H9 (cell line): ENCODE measurements at regions not wholly inside any gene's neighbourhood (a gene's known extent, or its start where the extent isn't known, plus 50 kb on each side); places are given as distances from the start of the nearest gene placed in this dataset.

Source experiments
- DNase-seq: peaks from one replicate; pipeline ENCODE4 v3.0.0-alpha.2; 2017
- H2AFZ ChIP-seq: one replicate; pipeline ENCODE4 v1.6.1; 2013; ENCODE audit warnings: mild to moderate bottlenecking, low read length, control low read depth, moderate library complexity
- H2AK5ac ChIP-seq: 2 replicates; pipeline ENCODE4 v1.6.1; 2013; ENCODE audit warnings: low read length, control low read depth, mixed read lengths; ENCODE audit not compliant: insufficient read length
- H2BK120ac ChIP-seq: one replicate; pipeline ENCODE4 v1.6.1; 2013; ENCODE audit warnings: low read depth, mild to moderate bottlenecking, low read length, control low read depth, inconsistent platforms; ENCODE audit not compliant: poor library complexity, severe bottlenecking
- H2BK12ac ChIP-seq: 2 replicates; pipeline ENCODE4 v1.6.1; 2013; ENCODE audit warnings: low read length, control low read depth, mixed read lengths, low read depth; ENCODE audit not compliant: insufficient read length
- H2BK15ac ChIP-seq: 2 replicates; pipeline ENCODE4 v1.6.1; 2013; ENCODE audit warnings: low read depth, low read length, control low read depth
- H2BK20ac ChIP-seq: one replicate; pipeline ENCODE4 v1.6.1; 2013; ENCODE audit warnings: low read depth, mild to moderate bottlenecking, low read length, control low read depth, inconsistent platforms; ENCODE audit not compliant: poor library complexity, severe bottlenecking
- H2BK5ac ChIP-seq: 2 replicates; pipeline ENCODE4 v1.6.1; 2013; ENCODE audit warnings: low read length, control low read depth, mixed read lengths; ENCODE audit not compliant: insufficient read length
- H3K14ac ChIP-seq: 2 replicates; pipeline ENCODE4 v1.6.1; 2013; ENCODE audit warnings: low read length, control low read depth; ENCODE audit not compliant: insufficient read depth
- H3K18ac ChIP-seq: 2 replicates; pipeline ENCODE4 v1.6.1; 2013; ENCODE audit warnings: low read depth, mild to moderate bottlenecking, mixed read lengths, low read length, control low read depth; ENCODE audit not compliant: insufficient read length
- H3K23ac ChIP-seq: 2 replicates; pipeline ENCODE4 v1.6.1; 2013; ENCODE audit warnings: low read length, control low read depth, mixed read lengths, low read depth; ENCODE audit not compliant: insufficient read length
- H3K23me2 ChIP-seq: 2 replicates; pipeline ENCODE4 v1.6.1; 2013; ENCODE audit warnings: low read depth, mild to moderate bottlenecking, mixed read lengths, low read length, control low read depth; ENCODE audit not compliant: insufficient read length, poor library complexity, severe bottlenecking
- H3K27ac ChIP-seq: 2 replicates; pipeline ENCODE4 v1.5.1; 2013; ENCODE audit warnings: low read length, control low read depth, mixed read lengths, low read depth; ENCODE audit not compliant: insufficient read length
- H3K27me3 ChIP-seq: 2 replicates; pipeline ENCODE4 v1.6.1; 2013; ENCODE audit warnings: low read length, control low read depth, inconsistent platforms; ENCODE audit not compliant: insufficient read depth
- H3K4ac ChIP-seq: 2 replicates; pipeline ENCODE4 v1.6.1; 2013; ENCODE audit warnings: low read depth, mild to moderate bottlenecking, control low read depth, inconsistent platforms, low read length, moderate library complexity
- H3K4me1 ChIP-seq: 2 replicates; pipeline ENCODE4 v1.6.1; 2013; ENCODE audit warnings: low read length, control low read depth, inconsistent platforms; ENCODE audit not compliant: insufficient read depth
- H3K4me2 ChIP-seq: 2 replicates; pipeline ENCODE4 v1.6.1; 2013; ENCODE audit warnings: low read length, control low read depth, mixed read lengths; ENCODE audit not compliant: insufficient read length, insufficient read depth
- H3K56ac ChIP-seq: 2 replicates; pipeline ENCODE4 v1.6.1; 2013; ENCODE audit warnings: low read depth, mild to moderate bottlenecking, mixed read lengths, low read length, control low read depth; ENCODE audit not compliant: insufficient read length
- H3K79me1 ChIP-seq: 2 replicates; pipeline ENCODE4 v1.6.1; 2013; ENCODE audit warnings: low read depth, mild to moderate bottlenecking, moderate library complexity, low read length, control low read depth, inconsistent platforms; ENCODE audit not compliant: insufficient read depth, poor library complexity, severe bottlenecking
- H3K79me2 ChIP-seq: 2 replicates; pipeline ENCODE4 v1.6.1; 2013; ENCODE audit warnings: low read length, control low read depth, inconsistent platforms; ENCODE audit not compliant: insufficient read depth
- H3K9ac ChIP-seq: 2 replicates; pipeline ENCODE4 v1.6.1; 2013; ENCODE audit warnings: low read length, control low read depth, mixed read lengths; ENCODE audit not compliant: insufficient read length; ENCODE audit errors: extremely low read depth
- H3K9me3 ChIP-seq: one replicate; pipeline ENCODE4 v1.6.1; 2013; ENCODE audit warnings: low read depth, low read length, inconsistent platforms; ENCODE audit not compliant: control insufficient read depth
- H3T11ph ChIP-seq: one replicate; pipeline ENCODE4 v1.6.1; 2013; ENCODE audit warnings: mild to moderate bottlenecking, low read length, control low read depth, inconsistent platforms
- H4K20me1 ChIP-seq: one replicate; pipeline ENCODE4 v1.6.1; 2013; ENCODE audit not compliant: control insufficient read depth, insufficient read length, insufficient read depth
- H4K5ac ChIP-seq: 2 replicates; pipeline ENCODE4 v1.6.1; 2013; ENCODE audit warnings: low read depth, mild to moderate bottlenecking, mixed read lengths, low read length, control low read depth; ENCODE audit not compliant: insufficient read length
- H4K8ac ChIP-seq: replicated peaks from 2 replicates; pipeline ENCODE4 v1.6.1; 2013; ENCODE audit warnings: low read length, control low read depth, mixed read lengths, low read depth; ENCODE audit not compliant: insufficient read length
- H4K91ac ChIP-seq: 2 replicates; pipeline ENCODE4 v1.6.1; 2013; ENCODE audit warnings: low read depth, mild to moderate bottlenecking, moderate library complexity, mixed read lengths, low read length, control low read depth; ENCODE audit not compliant: insufficient read length
- H3K27ac Mint-ChIP-seq, 3 experiments: 2 replicates in 2 of 3; 3 replicates in 1 of 3; pipeline ENCODE4 v1.8.0; 2020 to 2021; ENCODE audit warnings: mixed read lengths in 3 of 3, mild to moderate bottlenecking in 1 of 3, moderate library complexity in 1 of 3
- H3K27me3 Mint-ChIP-seq: 2 replicates; pipeline ENCODE4 v1.8.0; 2021; ENCODE audit warnings: low read depth, mild to moderate bottlenecking, moderate library complexity, mixed read lengths
- H3K36me3 Mint-ChIP-seq, 3 experiments: 2 replicates in 2 of 3; 3 replicates in 1 of 3; pipeline ENCODE4 v1.8.0; 2020 to 2021; ENCODE audit warnings: low read depth in 3 of 3, mixed read lengths in 3 of 3; ENCODE audit not compliant: insufficient read depth in 1 of 3
- H3K4me1 Mint-ChIP-seq, 2 experiments: 2 replicates each; pipeline ENCODE4 v1.8.0; 2020; ENCODE audit warnings: mixed read lengths in 2 of 2
- H3K4me3 Mint-ChIP-seq, 2 experiments: 2 replicates in 1 of 2; 3 replicates in 1 of 2; pipeline ENCODE4 v1.8.0; 2020 to 2021; ENCODE audit warnings: mild to moderate bottlenecking in 2 of 2, mixed read lengths in 2 of 2, moderate library complexity in 1 of 2
- H3K9me3 Mint-ChIP-seq, 2 experiments: 2 replicates in 1 of 2; 3 replicates in 1 of 2; pipeline ENCODE4 v1.8.0; 2020; ENCODE audit warnings: mild to moderate bottlenecking in 2 of 2, mixed read lengths in 2 of 2, moderate library complexity in 1 of 2
- WGBS: extraction: QIAGEN DNeasy Blood & Tissue Kit; methylation state at CpG from one replicate; pipeline ENCODE4 v1.1.7; 2013; ENCODE audit warnings: missing lambda C conversion rate, low lambda C conversion rate, mixed read lengths; ENCODE audit not compliant: insufficient read length; ENCODE audit errors: extremely low coverage; 5-methylcytosine and 5-hydroxymethylcytosine counted together
- TF ChIP-seq, protein P1 (sequence below): fragments of 200-600 bp; sonication (generic); conservative IDR thresholded peaks from 3 replicates; pipeline ENCODE4 v1.8.0; 2021; ENCODE audit warnings: antibody characterized with exemption, mild to moderate bottlenecking

DNA sequence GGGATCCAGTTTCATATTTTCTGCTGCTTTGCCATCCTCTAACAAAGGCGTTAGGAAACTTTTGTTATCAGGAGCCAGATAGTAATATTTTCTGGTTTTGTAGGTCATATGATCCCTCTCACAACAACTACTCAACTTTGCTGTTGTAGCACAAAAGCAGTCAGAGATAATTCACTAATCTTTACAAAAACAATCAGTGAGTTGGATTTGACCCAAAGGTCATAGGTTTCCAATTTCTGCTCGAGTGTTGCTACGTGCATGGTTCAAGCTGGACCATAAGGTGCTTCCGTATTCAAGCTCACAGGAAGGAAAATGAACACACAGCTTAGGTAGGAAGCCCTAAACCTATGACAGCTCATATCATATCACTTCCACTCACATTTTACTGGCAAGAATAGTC is 92.4 kb upstream of the SFMBT2 start:
- no peak overlapping the region for H2BK120ac ChIP-seq
- Mint-ChIP-seq H3K36me3 (peaks cover 0 to 2% (median 0%) of the 10 kb centered on the region in 3 experiments; a peak in 1 of 7 replicates), H3K27me3 (peaks cover 9% of the 10 kb centered on the region), H3K9me3 (peaks cover 0 to 4% of the 10 kb centered on the region in 2 experiments; a peak in 4 of 5 replicates), H3K27ac (no peak overlapping the region), H3K4me3 (no peak overlapping the region), H3K4me1 (no peaks in the 10 kb centered on the region)
- H3K4me2 ChIP-seq = no peak overlapping the region
- H3K79me2 ChIP-seq = no peaks in the 10 kb centered on the region; the same call in 1 of the 2 replicates
- no peak overlapping the region for H2AFZ ChIP-seq
- no peak overlapping the region for H3K14ac ChIP-seq
- TF ChIP-seq, protein P1, sequence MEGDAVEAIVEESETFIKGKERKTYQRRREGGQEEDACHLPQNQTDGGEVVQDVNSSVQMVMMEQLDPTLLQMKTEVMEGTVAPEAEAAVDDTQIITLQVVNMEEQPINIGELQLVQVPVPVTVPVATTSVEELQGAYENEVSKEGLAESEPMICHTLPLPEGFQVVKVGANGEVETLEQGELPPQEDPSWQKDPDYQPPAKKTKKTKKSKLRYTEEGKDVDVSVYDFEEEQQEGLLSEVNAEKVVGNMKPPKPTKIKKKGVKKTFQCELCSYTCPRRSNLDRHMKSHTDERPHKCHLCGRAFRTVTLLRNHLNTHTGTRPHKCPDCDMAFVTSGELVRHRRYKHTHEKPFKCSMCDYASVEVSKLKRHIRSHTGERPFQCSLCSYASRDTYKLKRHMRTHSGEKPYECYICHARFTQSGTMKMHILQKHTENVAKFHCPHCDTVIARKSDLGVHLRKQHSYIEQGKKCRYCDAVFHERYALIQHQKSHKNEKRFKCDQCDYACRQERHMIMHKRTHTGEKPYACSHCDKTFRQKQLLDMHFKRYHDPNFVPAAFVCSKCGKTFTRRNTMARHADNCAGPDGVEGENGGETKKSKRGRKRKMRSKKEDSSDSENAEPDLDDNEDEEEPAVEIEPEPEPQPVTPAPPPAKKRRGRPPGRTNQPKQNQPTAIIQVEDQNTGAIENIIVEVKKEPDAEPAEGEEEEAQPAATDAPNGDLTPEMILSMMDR = no peak
- H3K79me1 ChIP-seq = no peaks in the 10 kb centered on the region
- H3K4me1 ChIP-seq = no peaks in the 10 kb centered on the region
- no peak overlapping the region for H3K4ac ChIP-seq
- DNase-seq = no peak
- no peaks in the 10 kb centered on the region for H3K23me2 ChIP-seq
- H3K18ac ChIP-seq = no peak overlapping the region
- H3K9ac ChIP-seq = no peak overlapping the region
- H3K27ac ChIP-seq = no peak overlapping the region
- no peak overlapping the region for H3K23ac ChIP-seq
- no peak overlapping the region for H2BK20ac ChIP-seq
- no peak overlapping the region for H2AK5ac ChIP-seq
- H4K5ac ChIP-seq = no peak overlapping the region
- H4K91ac ChIP-seq = no peak overlapping the region
- WGBS = no CpG with 5 or more reads among the region's 4 CpGs
- no peak overlapping the region for H2BK15ac ChIP-seq
- H2BK12ac ChIP-seq = no peak overlapping the region
- no peak overlapping the region for H2BK5ac ChIP-seq
- no peak overlapping the region for H3T11ph ChIP-seq
- H3K56ac ChIP-seq = no peak overlapping the region
- no peaks in the 10 kb centered on the region for H3K27me3 ChIP-seq
- H4K20me1 ChIP-seq = no peaks in the 10 kb centered on the region
- H3K9me3 ChIP-seq = no peaks in the 10 kb centered on the region
- H4K8ac ChIP-seq = no peak overlapping the region
